Testis (tissue), 2 donors: ENCODE measurements at regions not wholly inside any gene's neighbourhood (a gene's known extent, or its start where the extent isn't known, plus 50 kb on each side); places are given as distances from the start of the nearest gene placed in this dataset.

Source experiments
- POLR2A ChIP-seq: fragments of 450-650 bp; IDR thresholded peaks from one replicate; pipeline ENCODE4 v1.6.1; 2017; ENCODE audit warnings: antibody characterized with exemption, mild to moderate bottlenecking, moderate library complexity
- TF ChIP-seq, protein P1 (sequence below), 3 experiments: fragments of 450-650 bp in 2 of 3; fragments of 200-600 bp in 1 of 3; sonication (generic) in 1 of 3; IDR thresholded peaks; one replicate each; pipeline ENCODE4 v1.5.1; 2016 to 2019; ENCODE audit warnings: antibody characterized with exemption in 3 of 3, mild to moderate bottlenecking in 2 of 3, moderate library complexity in 1 of 3

DNA sequence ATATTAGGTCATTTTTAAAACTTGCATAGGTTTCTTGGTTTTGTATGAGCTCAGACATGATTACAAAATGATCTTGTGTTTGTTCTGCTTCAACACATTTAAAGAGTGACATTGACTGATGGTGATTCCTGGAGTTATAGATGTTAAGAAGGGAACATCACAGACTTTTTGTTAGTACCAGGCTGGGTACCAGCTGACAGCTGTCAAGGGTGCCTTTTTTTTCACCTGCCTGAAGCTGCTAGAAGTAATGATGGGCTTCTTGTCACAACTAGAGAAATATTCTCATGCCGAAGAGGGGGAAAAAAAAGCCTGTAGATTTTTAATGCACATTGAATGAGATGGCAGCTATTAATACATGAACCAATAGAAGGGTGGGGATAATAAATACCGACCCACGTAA, 226.6 kb upstream of the TRAM1L1 start:
- TF ChIP-seq, protein P1, sequence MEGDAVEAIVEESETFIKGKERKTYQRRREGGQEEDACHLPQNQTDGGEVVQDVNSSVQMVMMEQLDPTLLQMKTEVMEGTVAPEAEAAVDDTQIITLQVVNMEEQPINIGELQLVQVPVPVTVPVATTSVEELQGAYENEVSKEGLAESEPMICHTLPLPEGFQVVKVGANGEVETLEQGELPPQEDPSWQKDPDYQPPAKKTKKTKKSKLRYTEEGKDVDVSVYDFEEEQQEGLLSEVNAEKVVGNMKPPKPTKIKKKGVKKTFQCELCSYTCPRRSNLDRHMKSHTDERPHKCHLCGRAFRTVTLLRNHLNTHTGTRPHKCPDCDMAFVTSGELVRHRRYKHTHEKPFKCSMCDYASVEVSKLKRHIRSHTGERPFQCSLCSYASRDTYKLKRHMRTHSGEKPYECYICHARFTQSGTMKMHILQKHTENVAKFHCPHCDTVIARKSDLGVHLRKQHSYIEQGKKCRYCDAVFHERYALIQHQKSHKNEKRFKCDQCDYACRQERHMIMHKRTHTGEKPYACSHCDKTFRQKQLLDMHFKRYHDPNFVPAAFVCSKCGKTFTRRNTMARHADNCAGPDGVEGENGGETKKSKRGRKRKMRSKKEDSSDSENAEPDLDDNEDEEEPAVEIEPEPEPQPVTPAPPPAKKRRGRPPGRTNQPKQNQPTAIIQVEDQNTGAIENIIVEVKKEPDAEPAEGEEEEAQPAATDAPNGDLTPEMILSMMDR (IDR thresholded peaks at IDR 0.05) = no peak
- TF ChIP-seq POLR2A = no peak
